ENCODE measurements at regions not wholly inside any gene's neighbourhood (a gene's known extent, or its start where the extent isn't known, plus 50 kb on each side); places are given as distances from the start of the nearest gene placed in this dataset.

GRCh38 chr4:85367815-85368214 lies 107.1 kb upstream of the ARHGAP24 start:
- TF ChIP-seq CTCF (conservative IDR thresholded peaks at IDR 0.05; ENCODE audit: low read depth, low read length) (no peak), EZH2 (IDR thresholded peaks at IDR 0.05; ENCODE audit: borderline replicate concordance, low read depth, low read length, poor library complexity, severe bottlenecking) (no peak)
